Loucy (cell line): ENCODE measurements at regions not wholly inside any gene's neighbourhood (a gene's known extent, or its start where the extent isn't known, plus 50 kb on each side); places are given as distances from the start of the nearest gene placed in this dataset.

ENCODE experiments used
- H2AFZ ChIP-seq: fragments of 200-600 bp; sonication (generic); 2 replicates; pipeline ENCODE4 v1.6.0; 2016; ENCODE audit warnings: antibody characterized with exemption, mild to moderate bottlenecking, low read length, moderate library complexity
- H3F3A ChIP-seq: fragments of 200-600 bp; 2 replicates; pipeline ENCODE4 v1.6.0; 2016; ENCODE audit warnings: antibody characterized with exemption, low read depth, mild to moderate bottlenecking
- H3K27me3 ChIP-seq: fragments of 200-600 bp; sonication (generic); 2 replicates; pipeline ENCODE4 v1.6.1; 2014; ENCODE audit warnings: low read length, mild to moderate bottlenecking; ENCODE audit not compliant: insufficient read depth, poor library complexity, severe bottlenecking
- H3K36me3 ChIP-seq: fragments of 200-600 bp; sonication (generic); 2 replicates; pipeline ENCODE4 v1.6.1; 2016; ENCODE audit warnings: low read length; ENCODE audit not compliant: insufficient read depth
- H3K4me1 ChIP-seq: fragments of 200-600 bp; sonication (generic); 2 replicates; pipeline ENCODE4 v1.5.1; 2014; ENCODE audit warnings: low read length, mild to moderate bottlenecking; ENCODE audit not compliant: insufficient read depth, poor library complexity, severe bottlenecking
- H3K4me2 ChIP-seq: fragments of 200-600 bp; sonication (generic); 2 replicates; pipeline ENCODE4 v1.6.0; 2014; ENCODE audit warnings: antibody characterized with exemption, low read length, low read depth, mild to moderate bottlenecking; ENCODE audit not compliant: poor library complexity, severe bottlenecking
- H3K4me3 ChIP-seq: fragments of 200-600 bp; sonication (generic); 2 replicates; pipeline ENCODE4 v1.5.1; 2014; ENCODE audit warnings: low read length, mild to moderate bottlenecking, mixed read lengths; ENCODE audit not compliant: poor library complexity, severe bottlenecking
- H3K79me2 ChIP-seq: fragments of 200-600 bp; sonication (generic); 2 replicates; pipeline ENCODE4 v1.6.1; 2014; ENCODE audit warnings: low read length; ENCODE audit not compliant: insufficient read depth
- H3K9ac ChIP-seq: fragments of 200-600 bp; sonication (generic); 2 replicates; pipeline ENCODE4 v1.6.0; 2014; ENCODE audit warnings: mild to moderate bottlenecking, low read depth, low read length, moderate library complexity; ENCODE audit not compliant: poor library complexity, severe bottlenecking
- H3K9me2 ChIP-seq: fragments of 200-600 bp; sonication (generic); replicated peaks from 2 replicates; pipeline ENCODE4 v1.6.1; 2016; ENCODE audit warnings: low read depth, low read length, mixed read lengths
- H3K9me3 ChIP-seq: fragments of 200-600 bp; sonication (generic); 2 replicates; pipeline ENCODE4 v1.6.1; 2014; ENCODE audit warnings: mild to moderate bottlenecking, antibody characterized with exemption, low read length, low read depth; ENCODE audit not compliant: insufficient read depth
- H4K20me1 ChIP-seq: fragments of 200-600 bp; sonication (generic); 2 replicates; pipeline ENCODE4 v1.6.0; 2014; ENCODE audit warnings: antibody characterized with exemption, low read length, mild to moderate bottlenecking; ENCODE audit not compliant: insufficient read depth, poor library complexity, severe bottlenecking
- EZH2phosphoT487 ChIP-seq: fragments of 200-600 bp; IDR thresholded peaks from 2 replicates; pipeline ENCODE4 v1.6.1; 2018; ENCODE audit warnings: antibody characterized with exemption, mild to moderate bottlenecking, moderate library complexity, borderline replicate concordance
- TF ChIP-seq, protein P1 (sequence below): fragments of 200-600 bp; sonication (generic); conservative IDR thresholded peaks from 2 replicates; pipeline ENCODE4 v1.5.1; 2014; ENCODE audit warnings: mild to moderate bottlenecking, antibody characterized with exemption, low read length

DNA sequence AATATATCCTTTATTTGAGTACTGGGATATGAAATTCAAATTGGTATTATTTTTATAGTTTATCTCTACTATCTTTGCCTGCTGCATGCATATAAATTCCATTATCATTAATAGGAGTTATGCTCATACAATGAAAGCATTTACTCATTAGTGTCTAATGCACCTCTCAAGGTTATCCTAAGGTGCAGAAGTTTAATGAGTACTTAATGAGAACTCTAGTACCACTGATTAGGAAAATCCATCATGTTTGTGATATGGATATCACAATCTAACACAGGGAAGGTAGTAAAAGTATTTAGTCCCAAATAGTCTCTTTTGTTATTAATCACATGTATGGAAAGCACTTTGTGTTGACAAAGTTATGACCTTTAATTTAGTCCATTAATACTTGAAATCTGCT, 77.2 kb upstream of the SLC10A2 start:
- Histone ChIP-seq H3K9me2 (no peaks in the 10 kb centered on the region), H3K4me2 (no peak overlapping the region)

DNA sequence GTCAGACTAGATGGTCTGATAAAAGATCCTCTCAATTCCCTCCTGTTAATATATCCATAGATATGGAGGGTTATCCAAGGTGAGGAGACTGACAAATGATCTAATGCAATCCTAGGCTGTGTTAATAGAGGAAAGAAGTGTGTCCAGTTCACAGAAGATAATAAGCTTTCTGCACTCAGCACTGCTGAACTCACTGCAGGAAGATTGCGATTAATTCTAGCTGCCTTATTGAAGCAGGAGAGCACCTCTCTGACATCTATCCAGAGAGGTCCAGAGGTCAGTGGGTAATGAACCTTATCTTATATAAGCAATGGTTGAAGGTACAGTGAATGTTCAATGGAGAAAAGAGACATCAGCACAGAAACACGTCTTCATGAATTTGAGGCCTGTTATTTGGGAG, 75.9 kb upstream of the SLC10A2 start:
- no peak overlapping the region for H3K4me2 ChIP-seq
- H3K36me3 ChIP-seq, result no peaks in the 10 kb centered on the region
- H3K27me3 ChIP-seq, result no peaks in the 10 kb centered on the region
- no peak overlapping the region for H3K4me3 ChIP-seq
- no peaks in the 10 kb centered on the region for H4K20me1 ChIP-seq
- H2AFZ ChIP-seq, result no peak overlapping the region
- no peaks in the 10 kb centered on the region for H3K9me2 ChIP-seq
- no peaks in the 10 kb centered on the region for H3K4me1 ChIP-seq
- no peaks in the 10 kb centered on the region for H3K79me2 ChIP-seq
- H3F3A ChIP-seq, result no peaks in the 10 kb centered on the region
- no peaks in the 10 kb centered on the region for H3K9me3 ChIP-seq
- no peak overlapping the region for H3K9ac ChIP-seq
- TF ChIP-seq EZH2phosphoT487, result no peak
- TF ChIP-seq, protein P1, sequence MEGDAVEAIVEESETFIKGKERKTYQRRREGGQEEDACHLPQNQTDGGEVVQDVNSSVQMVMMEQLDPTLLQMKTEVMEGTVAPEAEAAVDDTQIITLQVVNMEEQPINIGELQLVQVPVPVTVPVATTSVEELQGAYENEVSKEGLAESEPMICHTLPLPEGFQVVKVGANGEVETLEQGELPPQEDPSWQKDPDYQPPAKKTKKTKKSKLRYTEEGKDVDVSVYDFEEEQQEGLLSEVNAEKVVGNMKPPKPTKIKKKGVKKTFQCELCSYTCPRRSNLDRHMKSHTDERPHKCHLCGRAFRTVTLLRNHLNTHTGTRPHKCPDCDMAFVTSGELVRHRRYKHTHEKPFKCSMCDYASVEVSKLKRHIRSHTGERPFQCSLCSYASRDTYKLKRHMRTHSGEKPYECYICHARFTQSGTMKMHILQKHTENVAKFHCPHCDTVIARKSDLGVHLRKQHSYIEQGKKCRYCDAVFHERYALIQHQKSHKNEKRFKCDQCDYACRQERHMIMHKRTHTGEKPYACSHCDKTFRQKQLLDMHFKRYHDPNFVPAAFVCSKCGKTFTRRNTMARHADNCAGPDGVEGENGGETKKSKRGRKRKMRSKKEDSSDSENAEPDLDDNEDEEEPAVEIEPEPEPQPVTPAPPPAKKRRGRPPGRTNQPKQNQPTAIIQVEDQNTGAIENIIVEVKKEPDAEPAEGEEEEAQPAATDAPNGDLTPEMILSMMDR, result no peak

More for the DNA sequence above, 77.2 kb upstream of the SLC10A2 start:
- no peaks in the 10 kb centered on the region for H3K9me3 ChIP-seq
- no peaks in the 10 kb centered on the region for H3F3A ChIP-seq
- no peaks in the 10 kb centered on the region for H3K4me1 ChIP-seq
- TF ChIP-seq, protein P1, result no peak
- TF ChIP-seq EZH2phosphoT487, result no peak
- H3K9ac ChIP-seq, result no peak overlapping the region
- no peaks in the 10 kb centered on the region for H4K20me1 ChIP-seq
- H3K79me2 ChIP-seq, result no peaks in the 10 kb centered on the region
- H3K36me3 ChIP-seq, result no peaks in the 10 kb centered on the region
- no peak overlapping the region for H2AFZ ChIP-seq
- H3K4me3 ChIP-seq, result no peak overlapping the region
- H3K27me3 ChIP-seq, result no peaks in the 10 kb centered on the region

DNA sequence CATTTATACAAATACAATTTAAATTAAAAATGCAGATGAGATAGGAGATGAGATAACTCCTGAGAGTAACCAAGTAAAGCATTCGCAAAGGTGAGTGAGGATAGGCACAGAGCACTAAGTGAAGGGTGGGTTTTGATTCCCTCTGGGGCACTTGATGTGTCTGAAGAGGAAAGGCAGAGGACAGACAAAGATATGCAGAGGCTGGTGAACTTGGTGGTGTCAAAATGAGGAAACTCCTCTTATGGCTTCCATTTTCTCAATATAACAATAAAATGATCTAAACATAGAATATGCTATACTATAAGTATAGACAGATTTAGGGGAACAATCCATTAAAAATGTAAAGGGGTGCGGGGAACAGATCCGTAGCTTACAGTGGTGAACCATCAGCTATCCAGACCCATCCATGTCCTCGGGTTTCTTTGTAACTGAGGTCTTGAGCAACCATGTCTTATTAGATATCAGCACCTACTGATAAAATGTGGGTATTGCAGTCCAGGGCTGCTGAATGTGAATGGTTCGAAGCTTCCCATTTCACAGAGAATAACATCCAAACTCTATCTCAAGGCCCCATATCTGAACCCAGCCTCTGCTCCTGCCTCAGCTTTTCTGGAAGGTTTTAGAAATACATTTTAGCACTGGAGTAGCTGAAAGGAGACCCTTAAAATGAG, 73.9 kb upstream of the SLC10A2 start:
- Histone ChIP-seq H4K20me1 (no peaks in the 10 kb centered on the region), H3K4me3 (no peak overlapping the region), H3K36me3 (no peaks in the 10 kb centered on the region), H3K4me2 (no peak overlapping the region), H3K9me3 (no peaks in the 10 kb centered on the region), H3K9me2 (no peaks in the 10 kb centered on the region), H2AFZ (no peak overlapping the region), H3K79me2 (no peaks in the 10 kb centered on the region), H3F3A (no peaks in the 10 kb centered on the region), H3K4me1 (no peaks in the 10 kb centered on the region), H3K27me3 (no peaks in the 10 kb centered on the region), H3K9ac (no peak overlapping the region)
- TF ChIP-seq, protein P1, result peak; percentile 44
- TF ChIP-seq EZH2phosphoT487, result no peak
